Superior temporal gyrus (tissue), 1 donor: ENCODE measurements at regions not wholly inside any gene's neighbourhood (a gene's known extent, or its start where the extent isn't known, plus 50 kb on each side); places are given as distances from the start of the nearest gene placed in this dataset.
"Not testable (repeated sequence)": the region's sequence is repeated elsewhere in the genome, so short reads cannot be mapped to it uniquely, and the experiment has no call there.

ENCODE experiments used
- DNase-seq: peaks from one replicate; pipeline ENCODE4 v3.0.0-alpha.2; 2016; ENCODE audit errors: extremely low spot score

- no peak for DNase-seq
Measured at GRCh38 chr1:59202455-59202854, 94.4 kb upstream of the FGGY start.

GRCh38 chr1:59204001-59204400 lies 92.9 kb upstream of the FGGY start:
- no peak for DNase-seq

- DNase-seq, result not testable (repeated sequence)
Measured at GRCh38 chr1:59206616-59207015, 90.3 kb upstream of the FGGY start.

- not testable (repeated sequence) for DNase-seq
Measured at GRCh38 chr1:59210430-59210829, 86.5 kb upstream of the FGGY start.

DNA sequence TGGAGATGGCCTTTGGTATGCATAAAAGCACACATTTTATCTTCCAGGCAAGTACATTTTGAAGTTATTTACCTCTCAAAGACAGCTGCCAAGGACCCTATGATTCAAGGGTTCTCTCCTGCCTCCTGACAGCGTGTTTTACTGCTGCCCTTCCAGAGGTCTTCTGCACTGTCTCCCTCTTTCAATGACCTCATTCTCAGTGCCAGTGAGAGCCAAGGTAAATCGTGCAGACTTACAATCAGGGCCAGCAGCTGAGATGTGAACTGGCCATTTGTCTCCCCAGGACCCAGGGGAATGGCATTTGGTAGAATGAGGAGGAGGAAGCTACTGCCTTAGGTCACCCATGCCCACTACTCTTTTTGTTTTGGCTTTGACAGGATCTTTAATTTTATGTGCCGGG lies 84.2 kb upstream of the FGGY start:
- no peak for DNase-seq

GRCh38 chr1:59214248-59215208 lies 82.4 kb upstream of the FGGY start:
- DNase-seq, result no peak

DNA sequence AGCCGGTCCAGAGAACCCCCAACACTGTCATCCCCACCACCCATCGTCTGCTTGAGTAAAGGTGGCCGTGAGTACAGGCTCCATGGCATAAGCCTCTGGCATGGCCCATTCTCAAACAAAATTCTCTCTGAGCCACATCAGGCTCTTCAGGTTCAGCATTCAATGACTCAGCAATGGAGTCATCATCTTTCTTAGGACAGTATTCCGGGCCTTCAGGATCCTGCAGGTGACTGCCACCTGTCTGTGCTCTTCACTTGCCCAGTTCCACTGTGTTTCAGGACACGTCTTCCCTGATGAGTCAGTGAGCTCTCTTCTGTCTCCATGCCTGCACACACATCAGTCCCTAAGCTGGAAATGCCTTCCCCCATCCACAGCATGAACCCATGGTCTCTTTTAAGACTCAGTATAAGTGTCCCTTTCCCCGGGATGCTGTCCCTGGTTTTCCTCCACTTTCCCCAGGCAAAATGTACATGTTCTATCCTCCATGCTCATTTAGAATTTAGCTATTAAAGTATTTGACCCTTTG lies 81.1 kb upstream of the FGGY start:
- DNase-seq, result no peak

GRCh38 chr1:59217439-59217838 lies 79.5 kb upstream of the FGGY start:
- DNase-seq, result not testable (repeated sequence)

DNA sequence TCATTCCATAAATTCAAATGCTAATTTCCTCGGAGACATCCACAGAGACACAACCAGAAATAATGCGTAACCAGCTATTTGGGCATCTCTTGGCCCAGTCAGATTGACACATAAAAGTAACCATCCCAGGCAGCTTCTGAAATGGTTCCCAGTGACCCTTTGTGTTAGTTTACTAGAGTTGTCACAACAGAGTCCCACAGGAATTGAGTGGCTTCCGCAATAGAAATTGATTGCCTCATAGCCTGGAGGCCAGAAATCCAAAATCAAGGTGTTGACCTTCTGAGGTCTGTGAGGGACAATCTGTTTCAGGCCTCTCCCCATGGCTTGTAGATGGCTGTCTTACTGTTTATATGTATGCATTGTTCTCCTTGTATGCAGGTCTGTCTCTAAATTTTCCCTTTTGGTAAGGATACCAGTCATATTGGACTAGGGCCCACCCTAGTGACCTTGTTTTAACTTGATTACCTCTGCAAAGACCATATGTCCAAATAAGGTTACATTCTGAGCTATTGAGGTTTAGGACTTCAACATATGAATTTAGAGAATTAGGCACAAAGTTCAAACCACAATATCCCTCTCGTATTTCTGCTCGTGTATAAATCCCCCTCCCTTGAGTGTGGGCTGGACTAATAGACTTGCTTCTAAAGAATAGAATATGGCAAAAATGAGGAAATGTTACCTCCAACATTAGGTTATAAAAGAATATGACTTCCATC lies 78.2 kb upstream of the FGGY start:
- no peak for DNase-seq

DNA sequence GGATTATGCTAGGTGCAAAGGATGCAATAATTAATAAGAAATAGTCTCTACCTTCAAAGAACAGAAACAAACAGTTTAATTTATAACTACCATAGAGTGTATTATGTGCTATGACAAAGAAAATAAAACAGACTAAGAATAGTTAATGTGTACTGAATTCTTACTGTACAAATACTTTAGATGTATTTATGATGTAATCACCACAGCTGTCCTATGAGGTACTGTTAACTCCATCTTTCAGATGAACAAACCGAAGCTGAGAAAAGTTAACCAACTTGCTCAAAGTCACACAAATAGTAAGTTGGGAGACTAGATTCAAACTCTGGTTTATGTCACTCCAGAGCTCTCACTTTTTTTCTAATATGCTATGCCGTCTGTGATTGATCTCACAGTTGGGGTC lies 77.0 kb upstream of the FGGY start:
- no peak for DNase-seq

GRCh38 chr1:59220356-59220755 lies 76.5 kb upstream of the FGGY start:
- DNase-seq, result no peak

- DNase-seq, result no peak
Measured at GRCh38 chr1:59223198-59223597, 73.7 kb upstream of the FGGY start.

- DNase-seq, result no peak
Measured at GRCh38 chr1:59223989-59224634, 72.8 kb upstream of the FGGY start.

DNA sequence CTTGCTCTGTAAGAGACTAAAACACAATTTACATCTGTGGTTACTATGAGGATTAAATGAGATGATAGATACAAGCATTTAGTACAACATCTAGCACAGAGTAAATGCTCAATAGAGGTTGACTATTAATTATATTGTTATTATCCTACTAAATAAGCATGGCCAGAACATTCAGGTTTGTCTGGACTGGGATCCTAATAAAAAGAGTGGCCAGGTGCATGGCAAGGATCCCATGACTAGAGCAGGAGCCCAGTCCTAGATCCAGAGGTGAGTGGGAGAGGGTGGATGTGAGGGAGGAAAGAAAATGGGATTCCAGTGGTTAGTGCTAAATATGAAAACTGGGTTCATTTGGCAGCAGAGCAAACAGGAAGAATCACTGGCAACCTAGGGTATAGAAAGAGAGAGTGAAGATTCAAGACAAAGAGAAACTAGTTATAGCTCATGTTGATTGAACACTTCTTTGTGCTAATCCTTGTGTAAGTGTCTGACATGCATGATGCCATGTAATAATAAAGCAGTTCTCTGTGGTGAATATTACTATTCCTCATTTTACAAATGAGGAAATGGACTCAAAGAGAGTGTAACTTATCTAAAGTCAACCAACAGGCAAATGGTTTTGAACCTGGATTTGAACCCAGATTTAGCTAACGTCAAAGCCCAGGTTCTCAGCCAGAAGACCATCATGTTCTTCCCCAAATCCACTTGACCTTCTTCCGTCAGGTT lies 71.1 kb upstream of the FGGY start:
- no peak for DNase-seq

GRCh38 chr1:59229138-59229537 lies 67.8 kb upstream of the FGGY start:
- no peak for DNase-seq

- DNase-seq, result no peak
Measured at GRCh38 chr1:59230622-59231021, 66.3 kb upstream of the FGGY start.

DNA sequence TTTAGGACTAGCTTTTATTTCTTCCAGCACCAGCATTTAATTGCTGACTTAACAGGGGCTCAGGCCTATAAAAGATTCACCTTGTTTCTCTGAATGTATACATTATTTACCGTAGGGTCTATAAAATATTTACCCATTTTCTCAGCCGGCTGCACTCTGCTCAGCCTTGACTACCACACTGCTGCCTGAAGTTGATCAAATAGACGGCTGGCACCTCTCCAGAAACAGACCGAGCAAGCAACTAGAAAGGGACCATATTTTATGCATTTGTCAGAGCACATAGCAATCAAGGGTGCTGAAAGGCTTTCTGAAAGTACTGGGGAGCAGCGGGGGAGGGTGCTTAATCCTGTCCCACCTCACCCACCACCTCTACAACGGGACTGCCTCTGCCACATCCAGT lies 64.7 kb upstream of the FGGY start:
- DNase-seq, result no peak

DNA sequence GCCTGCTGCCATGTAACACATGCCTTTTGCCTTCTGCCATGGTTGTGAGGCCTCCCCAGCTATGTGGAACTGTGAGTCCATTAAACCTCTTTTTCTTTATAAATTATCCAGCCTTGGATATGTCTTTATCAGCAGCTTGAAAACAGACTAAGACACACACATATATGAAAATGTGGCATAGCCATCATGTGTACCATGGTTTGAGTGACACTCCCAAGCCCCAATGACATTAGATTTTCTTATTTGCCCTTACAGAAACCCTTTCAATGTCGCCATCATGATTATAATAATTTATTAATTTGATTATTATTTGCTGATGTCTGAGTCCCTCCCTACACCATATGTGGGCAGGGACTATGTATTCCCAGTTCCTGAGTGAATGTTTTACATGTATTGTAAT lies 63.5 kb upstream of the FGGY start:
- no peak for DNase-seq

DNA sequence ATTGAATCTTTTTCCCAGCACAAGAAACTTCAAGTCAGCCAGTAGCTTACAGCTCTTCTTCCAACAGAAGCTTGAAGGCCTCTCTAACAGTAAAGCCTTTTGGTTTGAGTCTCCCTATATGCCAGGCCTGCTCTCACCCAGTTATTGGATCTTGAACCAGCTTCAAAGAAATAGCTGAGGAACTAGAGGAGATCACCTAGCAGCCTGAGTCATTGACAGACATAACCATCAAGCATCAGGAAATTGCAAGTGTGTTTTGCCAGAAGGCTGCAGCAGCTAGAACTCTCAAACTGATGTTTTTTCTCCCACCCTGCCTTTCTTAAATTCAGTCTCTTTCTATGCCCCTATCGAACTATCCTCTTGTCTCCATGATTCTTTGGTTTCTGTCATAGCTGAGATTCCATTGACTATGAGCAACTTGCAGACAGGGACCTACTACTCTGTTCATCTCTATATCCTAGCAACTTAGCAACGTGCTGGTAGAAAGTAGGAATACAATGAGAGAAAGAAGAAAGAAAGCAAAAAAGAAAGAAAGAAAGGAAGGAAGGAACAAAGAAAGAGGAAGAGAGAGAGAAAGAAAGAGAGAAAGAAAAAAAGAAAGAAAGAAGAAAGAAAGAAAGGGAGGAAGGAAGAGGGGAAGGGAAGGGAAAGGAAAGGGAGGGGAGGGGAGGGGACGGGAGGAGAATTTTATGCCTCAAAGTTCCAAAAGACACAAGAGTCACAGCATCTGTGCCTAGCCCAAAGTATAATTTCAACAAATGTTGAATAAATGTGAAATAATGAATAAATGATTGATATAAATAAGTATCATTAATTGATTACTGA lies 60.0 kb upstream of the FGGY start:
- DNase-seq, result no peak

DNA sequence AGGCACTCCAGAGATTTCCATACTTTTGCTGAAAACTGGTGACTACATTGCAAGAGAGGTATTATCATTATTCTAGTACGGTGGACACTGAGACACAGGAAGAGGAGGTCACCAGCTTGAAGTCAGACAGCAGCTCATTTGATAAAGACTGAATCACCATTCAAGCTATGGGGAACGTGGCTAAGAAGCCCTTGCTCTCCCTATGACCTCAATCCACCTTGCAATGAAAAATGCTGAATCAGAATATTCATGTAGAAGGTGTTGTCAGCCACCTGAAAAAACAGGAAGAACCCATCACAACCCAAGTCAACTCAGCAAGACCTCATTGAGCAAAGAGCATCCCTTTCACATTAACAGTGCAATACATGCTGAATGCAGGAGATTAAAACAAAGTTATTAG lies 59.0 kb upstream of the FGGY start:
- no peak for DNase-seq
